HEK293 (cell line): ENCODE measurements at regions not wholly inside any gene's neighbourhood (a gene's known extent, or its start where the extent isn't known, plus 50 kb on each side); places are given as distances from the start of the nearest gene placed in this dataset.

Experiments
- CTCF ChIP-seq: fragments of 450-650 bp; formaldehyde crosslinking; IDR thresholded peaks from 2 replicates; pipeline ENCODE4 v1.5.1; 2016; ENCODE audit warnings: missing biosample characterization, missing genetic modification characterization
- KLF1 ChIP-seq: fragments of 450-650 bp; formaldehyde crosslinking; IDR thresholded peaks from 2 replicates; pipeline ENCODE4 v1.5.1; 2016; ENCODE audit warnings: missing biosample characterization, missing genetic modification characterization
- REST ChIP-seq: fragments of 450-650 bp; formaldehyde crosslinking; IDR thresholded peaks from 2 replicates; pipeline ENCODE4 v1.5.1; 2016; ENCODE audit warnings: missing biosample characterization, missing genetic modification characterization
- ZSCAN18 ChIP-seq: fragments of 450-650 bp; formaldehyde crosslinking; IDR thresholded peaks from 2 replicates; pipeline ENCODE4 v1.5.1; 2016; ENCODE audit warnings: missing biosample characterization, missing genetic modification characterization

GRCh38 chr4:45425135-45425534 is 698.7 kb downstream of the GABRG1 start:
- TF ChIP-seq ZSCAN18 (tag by site-specific recombination) (no peak), REST (tag by site-specific recombination) (no peak), CTCF (no peak), KLF1 (no peak)
